IMR-90 (cell line): ENCODE measurements at regions not wholly inside any gene's neighbourhood (a gene's known extent, or its start where the extent isn't known, plus 50 kb on each side); places are given as distances from the start of the nearest gene placed in this dataset.

Experiments
- POLR2A ChIP-seq: IDR thresholded peaks from 2 replicates; pipeline ENCODE4 v1.6.1; 2012; ENCODE audit warnings: mild to moderate bottlenecking, low read depth, low read length
- RAD21 ChIP-seq: IDR thresholded peaks from 2 replicates; pipeline ENCODE4 v1.6.1; 2012; ENCODE audit warnings: low read length, improper control_type of control experiment
- SMC3 ChIP-seq: fragments of 150-350 bp; IDR thresholded peaks from 2 replicates; pipeline ENCODE4 v1.6.1; 2016; ENCODE audit warnings: low read depth, mild to moderate bottlenecking, antibody characterized with exemption, low read length, moderate library complexity
- TF ChIP-seq, protein P1 (sequence below): conservative IDR thresholded peaks from 2 replicates; pipeline ENCODE4 v1.5.1; 2012; ENCODE audit warnings: mild to moderate bottlenecking, low read depth, low read length, improper control_type of control experiment

DNA sequence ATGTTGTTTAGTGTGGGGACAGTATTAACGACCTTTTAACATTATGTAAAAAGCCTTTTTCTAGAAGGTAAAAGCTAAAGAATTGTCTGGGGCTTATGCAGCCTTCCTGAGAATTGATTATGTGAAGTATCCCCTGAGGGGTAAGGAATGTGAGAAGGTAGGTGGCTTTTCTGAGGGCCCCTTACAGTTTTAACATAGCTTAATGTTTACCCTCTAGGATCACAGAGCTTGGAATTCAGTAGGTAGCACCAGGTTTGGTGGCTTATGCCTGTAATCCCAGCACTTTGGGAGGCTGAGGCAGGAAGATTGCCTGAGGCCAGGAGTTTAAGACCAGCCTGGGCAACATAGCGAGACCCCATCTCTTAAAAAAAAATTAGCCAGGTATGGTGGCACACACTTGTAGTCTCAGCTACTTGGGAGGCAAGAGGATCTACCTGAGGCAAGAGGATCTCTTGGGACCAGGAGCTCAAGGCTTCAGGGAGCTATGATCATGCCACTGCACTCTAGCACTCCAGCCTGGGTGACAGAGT, 101.3 kb downstream of the OLFM4 start:
- no peak for TF ChIP-seq SMC3
- no peak for TF ChIP-seq RAD21
- TF ChIP-seq POLR2A: no peak
- TF ChIP-seq, protein P1, sequence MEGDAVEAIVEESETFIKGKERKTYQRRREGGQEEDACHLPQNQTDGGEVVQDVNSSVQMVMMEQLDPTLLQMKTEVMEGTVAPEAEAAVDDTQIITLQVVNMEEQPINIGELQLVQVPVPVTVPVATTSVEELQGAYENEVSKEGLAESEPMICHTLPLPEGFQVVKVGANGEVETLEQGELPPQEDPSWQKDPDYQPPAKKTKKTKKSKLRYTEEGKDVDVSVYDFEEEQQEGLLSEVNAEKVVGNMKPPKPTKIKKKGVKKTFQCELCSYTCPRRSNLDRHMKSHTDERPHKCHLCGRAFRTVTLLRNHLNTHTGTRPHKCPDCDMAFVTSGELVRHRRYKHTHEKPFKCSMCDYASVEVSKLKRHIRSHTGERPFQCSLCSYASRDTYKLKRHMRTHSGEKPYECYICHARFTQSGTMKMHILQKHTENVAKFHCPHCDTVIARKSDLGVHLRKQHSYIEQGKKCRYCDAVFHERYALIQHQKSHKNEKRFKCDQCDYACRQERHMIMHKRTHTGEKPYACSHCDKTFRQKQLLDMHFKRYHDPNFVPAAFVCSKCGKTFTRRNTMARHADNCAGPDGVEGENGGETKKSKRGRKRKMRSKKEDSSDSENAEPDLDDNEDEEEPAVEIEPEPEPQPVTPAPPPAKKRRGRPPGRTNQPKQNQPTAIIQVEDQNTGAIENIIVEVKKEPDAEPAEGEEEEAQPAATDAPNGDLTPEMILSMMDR: no peak
